Naive thymus-derived CD8-positive, alpha-beta T cell (primary cell): ENCODE measurements at regions not wholly inside any gene's neighbourhood (a gene's known extent, or its start where the extent isn't known, plus 50 kb on each side); places are given as distances from the start of the nearest gene placed in this dataset.
A peak's percentile ranks its signal among the peaks of the same experiment; 100 is the strongest.

Experiments
- ATAC-seq, 2 donors: fragments of 150-1000 bp; cut with Tn5 transposase in 1 of 2; sonication (Bioruptor Pico), chemical (Tn5 transposase) in 1 of 2; 1 replicate in 1 of 2; 2 replicates in 1 of 2; pipeline ENCODE4 v1.10.0; 2021; ENCODE audit warnings: mild to moderate bottlenecking in 2 of 2, moderate library complexity in 2 of 2
- POLR2A ChIA-PET: fragments of 350-600 bp; sonication (Branson Sonifier 250); formaldehyde crosslinking; loops from one replicate; lab custom pipeline; 2021; ENCODE audit warnings: antibody characterized with exemption; lab: Charles Lee
- DNase-seq, 10 donors: peaks; one replicate each; pipeline versions ENCODE4 v3.0.0 to v3.0.0-alpha.2; 2020 to 2022
- H3K27ac Mint-ChIP-seq, 10 donors: one replicate each; pipeline ENCODE4 v1.8.0; 2020 to 2022; ENCODE audit warnings: mild to moderate bottlenecking in 10 of 10, mixed read lengths in 10 of 10, moderate library complexity in 4 of 10, inconsistent platforms in 1 of 10
- H3K27me3 Mint-ChIP-seq, 5 donors: one replicate each; pipeline ENCODE4 v1.8.0; 2021 to 2022; ENCODE audit warnings: mixed read lengths in 5 of 5
- H3K36me3 Mint-ChIP-seq, 3 donors: one replicate each; pipeline ENCODE4 v1.8.0; 2020 to 2022; ENCODE audit warnings: mixed read lengths in 3 of 3, mild to moderate bottlenecking in 2 of 3, inconsistent platforms in 1 of 3
- H3K4me1 Mint-ChIP-seq, 4 donors: one replicate each; pipeline ENCODE4 v1.8.0; 2021 to 2022; ENCODE audit warnings: mixed read lengths in 4 of 4
- H3K4me3 Mint-ChIP-seq, 10 donors: one replicate each; pipeline ENCODE4 v1.8.0; 2020 to 2022; ENCODE audit warnings: mild to moderate bottlenecking in 10 of 10, mixed read lengths in 10 of 10, moderate library complexity in 6 of 10, inconsistent platforms in 1 of 10
- H3K9me3 Mint-ChIP-seq, 9 donors: one replicate each; pipeline ENCODE4 v1.8.0; 2020 to 2022; ENCODE audit warnings: mixed read lengths in 9 of 9, mild to moderate bottlenecking in 3 of 9, inconsistent platforms in 1 of 9, moderate library complexity in 1 of 9

GRCh38 chr6:145031962-145032361, 703.4 kb downstream of the EPM2A start:
- POLR2A ChIA-PET: no interaction called here
- no peak overlapping the region for H3K27ac Mint-ChIP-seq

GRCh38 chr6:145032562-145033145, 702.7 kb downstream of the EPM2A start:
- DNase-seq (no peak), ATAC-seq (no peak)
- Mint-ChIP-seq H3K36me3 (no peaks in the 10 kb centered on the region), H3K4me1 (no peaks in the 10 kb centered on the region), H3K4me3 (no peak overlapping the region), H3K9me3 (peaks cover 0 to 5% (median 0%) of the 10 kb centered on the region in 9 donors), H3K27ac (no peak overlapping the region), H3K27me3 (peaks cover 13 to 20% (median 15%) of the 10 kb centered on the region in 5 donors)
- POLR2A ChIA-PET: no interaction called here

More at GRCh38 chr6:145031962-145032361, 703.4 kb downstream of the EPM2A start:
- no peak overlapping the region for H3K4me3 Mint-ChIP-seq
- no peaks in the 10 kb centered on the region for H3K36me3 Mint-ChIP-seq
- ATAC-seq (no peak), DNase-seq (no peak)
- peaks cover 0 to 5% (median 0%) of the 10 kb centered on the region in 9 donors for H3K9me3 Mint-ChIP-seq
- H3K27me3 Mint-ChIP-seq: peaks cover 13 to 20% (median 15%) of the 10 kb centered on the region in 5 donors
- no peaks in the 10 kb centered on the region for H3K4me1 Mint-ChIP-seq

GRCh38 chr6:145034664-145035063, 700.7 kb downstream of the EPM2A start:
- Mint-ChIP-seq H3K36me3 (no peaks in the 10 kb centered on the region), H3K4me3 (no peak overlapping the region), H3K4me1 (no peaks in the 10 kb centered on the region), H3K9me3 (peaks cover 0 to 5% (median 0%) of the 10 kb centered on the region in 9 donors), H3K27ac (peak overlapping the region in 1 of 10 donors; percentile 49), H3K27me3 (peaks cover 8 to 14% (median 10%) of the 10 kb centered on the region in 5 donors)
- POLR2A ChIA-PET: no interaction called here
- ATAC-seq: no peak
- DNase-seq: no peak

- Mint-ChIP-seq H3K27me3 (peaks cover 5 to 14% (median 10%) of the 10 kb centered on the region in 5 donors), H3K27ac (no peak overlapping the region), H3K36me3 (no peaks in the 10 kb centered on the region), H3K4me1 (no peaks in the 10 kb centered on the region), H3K9me3 (peaks cover 0 to 5% (median 0%) of the 10 kb centered on the region in 9 donors), H3K4me3 (no peak overlapping the region)
- DNase-seq: no peak
- ATAC-seq: no peak
- POLR2A ChIA-PET: no interaction called here
Measured at GRCh38 chr6:145036236-145036635, 699.1 kb downstream of the EPM2A start.

GRCh38 chr6:145036848-145037567, 698.3 kb downstream of the EPM2A start:
- no peak overlapping the region for H3K27ac Mint-ChIP-seq
- H3K9me3 Mint-ChIP-seq: peaks cover 0 to 5% (median 0%) of the 10 kb centered on the region in 9 donors
- POLR2A ChIA-PET: no interaction called here
- H3K4me3 Mint-ChIP-seq: no peak overlapping the region
- peaks cover 2 to 14% (median 8%) of the 10 kb centered on the region in 5 donors for H3K27me3 Mint-ChIP-seq
- no peaks in the 10 kb centered on the region for H3K4me1 Mint-ChIP-seq
- H3K36me3 Mint-ChIP-seq: no peaks in the 10 kb centered on the region
- no peak for ATAC-seq
- DNase-seq: no peak

GRCh38 chr6:145042559-145042958, 692.8 kb downstream of the EPM2A start:
- DNase-seq: no peak
- H3K4me3 Mint-ChIP-seq: no peak overlapping the region
- H3K9me3 Mint-ChIP-seq: peaks cover 0 to 2% (median 0%) of the 10 kb centered on the region in 9 donors
- peaks cover 0 to 13% (median 1%) of the 10 kb centered on the region in 5 donors for H3K27me3 Mint-ChIP-seq
- no peak overlapping the region for H3K27ac Mint-ChIP-seq
- ATAC-seq: no peak
- H3K4me1 Mint-ChIP-seq: no peaks in the 10 kb centered on the region
- no peaks in the 10 kb centered on the region for H3K36me3 Mint-ChIP-seq
- POLR2A ChIA-PET: no interaction called here

GRCh38 chr6:145043926-145044500, 691.3 kb downstream of the EPM2A start:
- Mint-ChIP-seq H3K9me3 (peaks cover 0 to 2% (median 0%) of the 10 kb centered on the region in 9 donors), H3K4me1 (no peaks in the 10 kb centered on the region), H3K36me3 (no peaks in the 10 kb centered on the region), H3K4me3 (no peak overlapping the region), H3K27me3 (peaks cover 0 to 8% (median 0%) of the 10 kb centered on the region in 5 donors), H3K27ac (peak overlapping the region in 1 of 10 donors; percentile 24)
- no peak for DNase-seq
- ATAC-seq: no peak
- POLR2A ChIA-PET: no interaction called here

- Mint-ChIP-seq H3K36me3 (no peaks in the 10 kb centered on the region), H3K27ac (no peak overlapping the region), H3K9me3 (peaks cover 0 to 2% (median 0%) of the 10 kb centered on the region in 9 donors), H3K27me3 (peaks cover 0 to 8% (median 0%) of the 10 kb centered on the region in 5 donors), H3K4me1 (no peaks in the 10 kb centered on the region), H3K4me3 (no peak overlapping the region)
- no peak for DNase-seq
- POLR2A ChIA-PET: no interaction called here
- ATAC-seq: no peak
Measured at GRCh38 chr6:145044641-145045246, 690.6 kb downstream of the EPM2A start.

- Mint-ChIP-seq H3K27ac (no peak overlapping the region), H3K27me3 (peaks cover 0 to 8% (median 0%) of the 10 kb centered on the region in 5 donors), H3K4me3 (no peak overlapping the region), H3K4me1 (no peaks in the 10 kb centered on the region), H3K36me3 (no peaks in the 10 kb centered on the region), H3K9me3 (peaks cover 0 to 2% (median 0%) of the 10 kb centered on the region in 9 donors)
- DNase-seq: no peak
- no peak for ATAC-seq
- POLR2A ChIA-PET: no interaction called here
Measured at GRCh38 chr6:145045582-145045981, 689.7 kb downstream of the EPM2A start.

GRCh38 chr6:145047891-145048290, 687.4 kb downstream of the EPM2A start:
- H3K4me1 Mint-ChIP-seq: no peaks in the 10 kb centered on the region

GRCh38 chr6:145051661-145052060, 683.7 kb downstream of the EPM2A start:
- POLR2A ChIA-PET: no interaction called here
- Mint-ChIP-seq H3K4me3 (no peak overlapping the region), H3K27ac (no peak overlapping the region), H3K9me3 (no peaks in the 10 kb centered on the region), H3K27me3 (peaks cover 0 to 4% (median 0%) of the 10 kb centered on the region in 5 donors), H3K4me1 (no peaks in the 10 kb centered on the region), H3K36me3 (peaks cover 0 to 3% (median 0%) of the 10 kb centered on the region in 3 donors)
- ATAC-seq (no peak), DNase-seq (no peak)

More at GRCh38 chr6:145047891-145048290, 687.4 kb downstream of the EPM2A start:
- POLR2A ChIA-PET: no interaction called here
- H3K27ac Mint-ChIP-seq: no peak overlapping the region
- no peaks in the 10 kb centered on the region for H3K9me3 Mint-ChIP-seq
- no peaks in the 10 kb centered on the region for H3K36me3 Mint-ChIP-seq
- ATAC-seq (no peak), DNase-seq (no peak)
- H3K4me3 Mint-ChIP-seq: no peak overlapping the region
- peaks cover 0 to 8% (median 0%) of the 10 kb centered on the region in 5 donors for H3K27me3 Mint-ChIP-seq

GRCh38 chr6:145055567-145055966, 679.8 kb downstream of the EPM2A start:
- ATAC-seq (no peak), DNase-seq (no peak)
- POLR2A ChIA-PET: no interaction called here
- H3K4me1 Mint-ChIP-seq: no peaks in the 10 kb centered on the region
- peaks cover 0 to 3% (median 0%) of the 10 kb centered on the region in 3 donors for H3K36me3 Mint-ChIP-seq
- H3K27ac Mint-ChIP-seq: no peak overlapping the region
- no peaks in the 10 kb centered on the region for H3K9me3 Mint-ChIP-seq
- no peak overlapping the region for H3K4me3 Mint-ChIP-seq
- peaks cover 0 to 4% (median 0%) of the 10 kb centered on the region in 5 donors for H3K27me3 Mint-ChIP-seq

- H3K27me3 Mint-ChIP-seq: peaks cover 0 to 5% (median 2%) of the 10 kb centered on the region in 5 donors
- H3K36me3 Mint-ChIP-seq: no peaks in the 10 kb centered on the region
- POLR2A ChIA-PET: no interaction called here
- no peak overlapping the region for H3K27ac Mint-ChIP-seq
- H3K9me3 Mint-ChIP-seq: no peaks in the 10 kb centered on the region
- ATAC-seq: no peak
- no peak overlapping the region for H3K4me3 Mint-ChIP-seq
- DNase-seq: no peak
- H3K4me1 Mint-ChIP-seq: no peaks in the 10 kb centered on the region
Measured at GRCh38 chr6:145060714-145061113, 674.6 kb downstream of the EPM2A start.
